Keratinocyte (primary cell): ENCODE measurements at regions not wholly inside any gene's neighbourhood (a gene's known extent, or its start where the extent isn't known, plus 50 kb on each side); places are given as distances from the start of the nearest gene placed in this dataset.
"Not testable (repeated sequence)": the region's sequence is repeated elsewhere in the genome, so short reads cannot be mapped to it uniquely, and the experiment has no call there.

Source experiments
- DNase-seq: peaks from one replicate; pipeline ENCODE4 v3.0.0-alpha.2; 2011; ENCODE audit warnings: low read depth, missing footprints, low spot score
- FAIRE-seq: peaks from 2 replicates; lab custom pipeline; 2011; peaks lifted over from hg19 to GRCh38; lab: Jason Lieb, UNC
- H2AFZ ChIP-seq: 2 replicates; pipeline ENCODE4 v1.6.0; 2012; ENCODE audit warnings: low read length, control low read depth, inconsistent platforms; ENCODE audit not compliant: control insufficient read depth
- H3K27ac ChIP-seq: 2 replicates; pipeline ENCODE4 v1.5.1; 2011; ENCODE audit warnings: low read length; ENCODE audit not compliant: control insufficient read depth, insufficient read depth
- H3K27me3 ChIP-seq: 3 replicates; pipeline ENCODE4 v1.6.0; 2011; ENCODE audit warnings: low read length; ENCODE audit not compliant: control insufficient read depth, insufficient read depth; ENCODE audit errors: extremely low read depth
- H3K36me3 ChIP-seq, 2 experiments: 2 replicates in 1 of 2; 3 replicates in 1 of 2; pipeline ENCODE4 v1.5.1; 2011; ENCODE audit warnings: low read length in 2 of 2, mild to moderate bottlenecking in 1 of 2; ENCODE audit not compliant: control insufficient read depth in 2 of 2, insufficient read depth in 2 of 2; ENCODE audit errors: extremely low read depth in 1 of 2
- H3K4me1 ChIP-seq: 3 replicates; pipeline ENCODE4 v1.5.1; 2011; ENCODE audit warnings: low read length; ENCODE audit not compliant: control insufficient read depth, insufficient read depth; ENCODE audit errors: extremely low read depth
- H3K4me2 ChIP-seq: 3 replicates; pipeline ENCODE4 v1.6.0; 2011; ENCODE audit warnings: low read depth, low read length; ENCODE audit not compliant: control insufficient read depth, insufficient read depth; ENCODE audit errors: extremely low read depth
- H3K4me3 ChIP-seq, 3 experiments: fragments of 200-600 bp in 1 of 3; sonication (generic) in 1 of 3; 2 replicates in 2 of 3; 3 replicates in 1 of 3; pipeline ENCODE4 v1.5.1; 2011 to 2016; ENCODE audit warnings: low read length in 3 of 3, mild to moderate bottlenecking in 3 of 3, control low read depth in 2 of 3, inconsistent platforms in 1 of 3, low read depth in 1 of 3, mixed read lengths in 1 of 3, mixed run types in 1 of 3, moderate library complexity in 1 of 3; ENCODE audit not compliant: control insufficient read depth in 2 of 3, insufficient read depth in 2 of 3; ENCODE audit errors: extremely low read depth in 1 of 3
- H3K79me2 ChIP-seq: 2 replicates; pipeline ENCODE4 v1.6.0; 2012; ENCODE audit warnings: low read length; ENCODE audit not compliant: control insufficient read depth, insufficient read depth
- H3K9ac ChIP-seq: 3 replicates; pipeline ENCODE4 v1.6.0; 2011; ENCODE audit warnings: low read length; ENCODE audit not compliant: control insufficient read depth, insufficient read depth; ENCODE audit errors: extremely low read depth
- H3K9me1 ChIP-seq: 3 replicates; pipeline ENCODE4 v1.6.0; 2011; ENCODE audit warnings: low read length; ENCODE audit not compliant: control insufficient read depth, insufficient read depth; ENCODE audit errors: extremely low read depth
- H3K9me3 ChIP-seq: 2 replicates; pipeline ENCODE4 v1.5.1; 2012; ENCODE audit warnings: low read depth, low read length; ENCODE audit not compliant: control insufficient read depth
- H4K20me1 ChIP-seq: 3 replicates; pipeline ENCODE4 v1.6.0; 2011; ENCODE audit warnings: low read length; ENCODE audit not compliant: control insufficient read depth, insufficient read depth; ENCODE audit errors: extremely low read depth
- CTCF ChIP-seq, 3 experiments: IDR thresholded peaks in 1 of 3; conservative IDR thresholded peaks in 1 of 3; optimal IDR thresholded peaks in 1 of 3; 2 replicates in 2 of 3; 3 replicates in 1 of 3; pipeline versions ENCODE3 to v1.5.1; 2011; ENCODE audit warnings: low read length in 3 of 3, mild to moderate bottlenecking in 3 of 3, moderate library complexity in 2 of 3, control low read depth in 1 of 3, inconsistent platforms in 1 of 3; ENCODE audit not compliant: insufficient read depth in 2 of 3; ENCODE audit errors: extremely low read depth in 1 of 3
- EZH2 ChIP-seq: IDR thresholded peaks from one replicate; pipeline ENCODE4 v1.6.1; 2012; ENCODE audit warnings: inconsistent platforms, mild to moderate bottlenecking, low read length, moderate library complexity
- dilution Hi-C: fragments of 300-500 bp; cut with MboI; formaldehyde crosslinking; loops from one replicate; pipeline ENCODE4 v1.7.0; 2020; ENCODE audit warnings: low sequenced_read_pairs; ENCODE audit not compliant: extremely low pct_ligation_motif_present

DNA sequence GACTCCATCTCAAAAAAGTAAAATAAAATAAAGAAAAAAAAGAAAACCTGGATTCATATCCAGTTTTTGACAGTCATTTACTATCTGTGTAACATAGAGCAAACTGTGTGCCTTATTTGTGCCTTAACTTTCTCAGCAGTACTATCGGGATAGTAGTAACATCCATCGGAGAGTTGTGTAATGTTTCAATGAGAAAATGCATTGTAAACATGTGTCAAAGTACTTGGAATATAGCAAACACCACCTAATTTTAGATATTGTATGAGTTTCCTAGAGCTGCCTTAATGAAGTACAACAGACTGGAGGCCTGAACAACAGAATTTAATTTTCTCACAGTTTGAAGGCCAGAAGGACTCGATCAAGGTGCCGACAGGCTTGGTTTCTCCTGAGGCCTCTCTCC, 81.3 kb upstream of the CDC42EP3 start:
- Histone ChIP-seq H3K36me3 (no peaks in the 10 kb centered on the region), H3K4me2 (no peak overlapping the region), H4K20me1 (no peaks in the 10 kb centered on the region), H3K9me1 (no peaks in the 10 kb centered on the region), H3K27me3 (no peaks in the 10 kb centered on the region), H3K27ac (no peak overlapping the region), H3K4me1 (peaks cover 6% of the 10 kb centered on the region), H3K9ac (no peak overlapping the region), H3K4me3 (no peak overlapping the region), H3K79me2 (no peaks in the 10 kb centered on the region), H2AFZ (no peak overlapping the region), H3K9me3 (no peaks in the 10 kb centered on the region)
- dilution Hi-C loops: no loop called here
- no peak for TF ChIP-seq EZH2
- no peak for TF ChIP-seq CTCF (optimal IDR thresholded peaks at IDR 0.05 in 1 of 3, IDR thresholded peaks at IDR 0.05 in 1 of 3, conservative IDR thresholded peaks at IDR 0.05 in 1 of 3; ENCODE audit: extremely low read depth in 1 of 3, insufficient read depth in 2 of 3, low read length in 3 of 3)
- FAIRE-seq (no peak), DNase-seq (no peak)

GRCh38 chr2:37753758-37754157, 82.3 kb upstream of the CDC42EP3 start:
- no peaks in the 10 kb centered on the region for H3K79me2 ChIP-seq
- H3K9me3 ChIP-seq: no peaks in the 10 kb centered on the region
- H3K9ac ChIP-seq: no peak overlapping the region
- H3K9me1 ChIP-seq: no peaks in the 10 kb centered on the region
- H3K27me3 ChIP-seq: no peaks in the 10 kb centered on the region
- no peak overlapping the region for H3K4me3 ChIP-seq
- DNase-seq (no peak), FAIRE-seq (no peak)
- no peaks in the 10 kb centered on the region for H4K20me1 ChIP-seq
- no peak overlapping the region for H2AFZ ChIP-seq
- no peak overlapping the region for H3K27ac ChIP-seq
- dilution Hi-C loops: no loop called here
- TF ChIP-seq CTCF (optimal IDR thresholded peaks at IDR 0.05 in 1 of 3, IDR thresholded peaks at IDR 0.05 in 1 of 3, conservative IDR thresholded peaks at IDR 0.05 in 1 of 3; ENCODE audit: extremely low read depth in 1 of 3, insufficient read depth in 2 of 3, low read length in 3 of 3): no peak
- no peak for TF ChIP-seq EZH2
- H3K36me3 ChIP-seq: no peaks in the 10 kb centered on the region
- no peak overlapping the region for H3K4me2 ChIP-seq
- H3K4me1 ChIP-seq: peaks cover 6% of the 10 kb centered on the region

DNA sequence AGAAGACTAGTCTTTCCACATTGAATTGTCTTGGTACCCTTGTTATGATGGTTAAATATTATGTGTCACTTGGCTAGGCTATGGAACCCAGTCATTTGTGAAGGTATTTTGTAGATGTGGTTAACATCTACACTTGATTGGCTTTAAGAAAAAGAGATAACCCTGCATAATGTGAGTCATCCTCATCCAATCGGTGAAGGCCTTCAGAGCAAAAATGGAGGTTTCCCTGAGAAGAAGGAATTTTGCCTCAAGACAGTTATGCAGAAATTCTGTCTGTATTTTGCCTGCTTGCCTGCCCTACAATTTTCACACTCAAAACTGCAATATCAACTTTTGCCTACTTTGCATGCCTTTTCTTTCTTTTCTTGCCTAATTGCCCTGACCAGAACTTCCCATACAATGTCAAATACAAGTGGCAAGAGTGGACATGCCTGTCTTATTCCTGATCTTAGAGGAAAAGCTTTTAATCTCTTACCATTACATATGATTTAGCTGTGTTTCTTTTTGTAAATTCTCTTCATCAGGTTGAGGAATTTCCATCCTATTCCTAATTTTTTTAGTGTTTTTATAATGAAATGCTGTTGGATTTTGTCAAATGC, 84.6 kb upstream of the CDC42EP3 start:
- DNase-seq, H3K9me1 ChIP-seq, H3K36me3 ChIP-seq, dilution Hi-C loops, H3K4me1 ChIP-seq, H3K27me3 ChIP-seq, H3K9ac ChIP-seq, H3K4me3 ChIP-seq, H3K4me2 ChIP-seq, H3K27ac ChIP-seq, H3K9me3 ChIP-seq, H3K79me2 ChIP-seq, H4K20me1 ChIP-seq: not testable (repeated sequence)
- H2AFZ ChIP-seq: peak overlapping the region; percentile 56
- FAIRE-seq: peak; percentile 69

DNA sequence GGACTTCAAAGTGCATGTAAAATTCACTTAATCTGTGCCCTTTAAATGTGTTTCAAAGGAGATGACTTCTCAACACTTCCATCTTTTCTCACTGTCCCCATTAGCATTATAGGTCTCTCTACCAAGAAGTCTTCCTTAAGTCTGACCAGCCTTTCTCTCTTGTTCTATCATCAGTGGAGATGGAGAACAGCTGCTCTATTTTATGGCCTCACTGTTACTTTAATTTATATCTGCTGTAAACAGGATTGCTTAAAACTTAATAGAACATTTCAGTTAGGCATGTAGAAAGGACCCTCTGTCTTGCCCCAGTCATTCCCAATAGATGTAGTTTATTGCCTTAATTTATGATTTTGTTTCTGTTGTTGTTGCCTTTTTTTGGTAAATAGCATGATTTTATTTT, 86.0 kb upstream of the CDC42EP3 start:
- dilution Hi-C loops, H4K20me1 ChIP-seq, FAIRE-seq, H3K4me3 ChIP-seq, H3K9me1 ChIP-seq, DNase-seq, H3K27ac ChIP-seq, H3K9ac ChIP-seq, H3K9me3 ChIP-seq, H2AFZ ChIP-seq, H3K4me2 ChIP-seq, H3K27me3 ChIP-seq, H3K36me3 ChIP-seq, H3K79me2 ChIP-seq, H3K4me1 ChIP-seq: not testable (repeated sequence)
